SU-DHL-6 (cell line): ENCODE measurements at regions not wholly inside any gene's neighbourhood (a gene's known extent, or its start where the extent isn't known, plus 50 kb on each side); places are given as distances from the start of the nearest gene placed in this dataset.

Experiments
- H2AFZ ChIP-seq: fragments of 200-600 bp; sonication (generic); 2 replicates; pipeline ENCODE4 v1.6.1; 2014; ENCODE audit warnings: low read depth, mild to moderate bottlenecking, moderate library complexity, mixed read lengths, antibody characterized with exemption, low read length; ENCODE audit not compliant: severe bottlenecking
- H3F3A ChIP-seq: fragments of 200-600 bp; shearing (Covaris generic); 2 replicates; pipeline ENCODE4 v1.6.0; 2016; ENCODE audit warnings: antibody characterized with exemption, mild to moderate bottlenecking; ENCODE audit not compliant: insufficient read depth
- H3K27ac ChIP-seq: fragments of 200-600 bp; sonication (generic); 2 replicates; pipeline ENCODE4 v1.5.1; 2016; ENCODE audit warnings: low read depth, mild to moderate bottlenecking, low read length, moderate library complexity, mixed read lengths
- H3K27me3 ChIP-seq: fragments of 200-600 bp; sonication (generic), shearing (Covaris generic); 2 replicates; pipeline ENCODE4 v1.6.0; 2014; ENCODE audit warnings: mild to moderate bottlenecking, low read length
- H3K36me3 ChIP-seq: fragments of 200-600 bp; sonication (generic); 2 replicates; pipeline ENCODE4 v1.6.1; 2014; ENCODE audit warnings: mild to moderate bottlenecking, low read length, mixed read lengths
- H3K4me2 ChIP-seq: fragments of 300-600, 200-600 bp; shearing (Covaris generic), sonication (generic); 2 replicates; pipeline ENCODE4 v1.6.0; 2014; ENCODE audit warnings: low read length, low read depth, mild to moderate bottlenecking; ENCODE audit not compliant: poor library complexity, severe bottlenecking
- H3K4me3 ChIP-seq: fragments of 200-600 bp; sonication (generic); 2 replicates; pipeline ENCODE4 v1.5.1; 2014; ENCODE audit warnings: antibody characterized with exemption, low read length, mild to moderate bottlenecking, mixed read lengths; ENCODE audit not compliant: insufficient read depth, poor library complexity, severe bottlenecking
- H3K79me2 ChIP-seq: fragments of 200-600 bp; sonication (generic); 2 replicates; pipeline ENCODE4 v1.6.1; 2014; ENCODE audit warnings: mild to moderate bottlenecking, low read length, moderate library complexity; ENCODE audit not compliant: insufficient read depth
- H3K9ac ChIP-seq: fragments of 200-600 bp; sonication (generic); 2 replicates; pipeline ENCODE4 v1.7.0; 2014; ENCODE audit warnings: mild to moderate bottlenecking, low read length
- H3K9me2 ChIP-seq: fragments of 200-600 bp; sonication (generic); replicated peaks from 2 replicates; pipeline ENCODE4 v1.6.1; 2014; ENCODE audit warnings: low read length; ENCODE audit not compliant: insufficient read depth
- H3K9me3 ChIP-seq: fragments of 200-600 bp; sonication (generic); 2 replicates; pipeline ENCODE4 v1.6.1; 2014; ENCODE audit warnings: low read length, mixed read lengths; ENCODE audit not compliant: insufficient read depth
- H4K20me1 ChIP-seq: fragments of 200-600 bp; sonication (generic); 2 replicates; pipeline ENCODE4 v1.6.1; 2014; ENCODE audit warnings: low read depth, mild to moderate bottlenecking, antibody characterized with exemption, low read length, moderate library complexity, mixed read lengths
- EZH2phosphoT487 ChIP-seq: fragments of 200-600 bp; sonication (generic), shearing (Covaris generic); conservative IDR thresholded peaks from 2 replicates; pipeline ENCODE4 v1.6.1; 2018; ENCODE audit warnings: mild to moderate bottlenecking, antibody characterized with exemption, low read length, moderate library complexity, mixed read lengths
- TF ChIP-seq, protein P1 (sequence below): fragments of 200-600 bp; sonication (generic); IDR thresholded peaks from one replicate; pipeline ENCODE4 v1.5.1; 2017; ENCODE audit warnings: antibody characterized with exemption, mild to moderate bottlenecking, low read length, moderate library complexity; ENCODE audit not compliant: insufficient read depth, poor library complexity, severe bottlenecking

DNA sequence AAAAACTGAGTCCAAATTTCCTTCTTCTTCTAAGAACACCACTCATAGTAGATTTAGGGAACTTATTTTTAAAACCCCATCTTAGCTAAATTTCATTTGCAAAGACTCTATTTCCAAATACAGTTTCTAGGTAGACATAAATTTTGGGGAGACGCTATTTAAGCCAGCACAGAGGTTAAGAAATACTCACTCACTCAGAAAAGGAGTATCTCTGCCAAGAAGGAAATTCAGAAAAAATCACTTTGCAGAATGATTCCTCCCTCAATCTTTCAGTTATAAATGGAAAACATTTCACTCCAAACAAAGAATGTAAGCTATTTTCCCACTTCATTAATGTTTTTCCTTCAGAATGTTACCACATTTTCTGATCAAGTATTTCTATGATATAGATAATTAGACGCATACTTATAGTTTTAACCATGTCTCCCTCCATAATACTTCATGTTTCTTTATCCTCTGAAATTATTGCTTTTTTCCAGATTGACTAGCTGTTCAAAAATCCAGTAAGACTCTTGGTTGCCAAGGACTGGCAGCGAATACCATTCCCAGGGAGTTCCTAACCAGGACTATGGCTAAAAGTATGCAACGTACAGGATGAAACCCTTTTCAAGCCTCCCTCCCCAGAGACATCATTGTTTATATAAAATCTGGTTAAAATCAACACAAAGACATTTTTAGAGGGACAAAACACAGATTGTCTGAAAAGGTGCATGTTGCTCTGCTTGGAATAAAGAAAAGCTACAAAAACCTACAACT, 52.5 kb upstream of the RXFP2 start:
- Histone ChIP-seq H3K9me3 (no peaks in the 10 kb centered on the region), H3K27me3 (no peaks in the 10 kb centered on the region), H3K36me3 (no peaks in the 10 kb centered on the region), H4K20me1 (no peaks in the 10 kb centered on the region), H3K79me2 (no peaks in the 10 kb centered on the region), H3K9ac (no peak overlapping the region), H3K4me2 (no peak overlapping the region), H3K9me2 (no peaks in the 10 kb centered on the region; the same call in 1 of the 2 replicates), H2AFZ (no peak overlapping the region), H3K27ac (no peak overlapping the region), H3F3A (no peaks in the 10 kb centered on the region), H3K4me3 (no peak overlapping the region)
- no peak for TF ChIP-seq EZH2phosphoT487
- TF ChIP-seq, protein P1, sequence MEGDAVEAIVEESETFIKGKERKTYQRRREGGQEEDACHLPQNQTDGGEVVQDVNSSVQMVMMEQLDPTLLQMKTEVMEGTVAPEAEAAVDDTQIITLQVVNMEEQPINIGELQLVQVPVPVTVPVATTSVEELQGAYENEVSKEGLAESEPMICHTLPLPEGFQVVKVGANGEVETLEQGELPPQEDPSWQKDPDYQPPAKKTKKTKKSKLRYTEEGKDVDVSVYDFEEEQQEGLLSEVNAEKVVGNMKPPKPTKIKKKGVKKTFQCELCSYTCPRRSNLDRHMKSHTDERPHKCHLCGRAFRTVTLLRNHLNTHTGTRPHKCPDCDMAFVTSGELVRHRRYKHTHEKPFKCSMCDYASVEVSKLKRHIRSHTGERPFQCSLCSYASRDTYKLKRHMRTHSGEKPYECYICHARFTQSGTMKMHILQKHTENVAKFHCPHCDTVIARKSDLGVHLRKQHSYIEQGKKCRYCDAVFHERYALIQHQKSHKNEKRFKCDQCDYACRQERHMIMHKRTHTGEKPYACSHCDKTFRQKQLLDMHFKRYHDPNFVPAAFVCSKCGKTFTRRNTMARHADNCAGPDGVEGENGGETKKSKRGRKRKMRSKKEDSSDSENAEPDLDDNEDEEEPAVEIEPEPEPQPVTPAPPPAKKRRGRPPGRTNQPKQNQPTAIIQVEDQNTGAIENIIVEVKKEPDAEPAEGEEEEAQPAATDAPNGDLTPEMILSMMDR: no peak
